Endothelial cell of umbilical vein (primary cell): ENCODE measurements at regions not wholly inside any gene's neighbourhood (a gene's known extent, or its start where the extent isn't known, plus 50 kb on each side); places are given as distances from the start of the nearest gene placed in this dataset.

Source experiments
- BruUV-seq: library from RNA; stranded (reverse); fragments of 400-500 nt; replicated peaks from 2 replicates; lab custom pipeline; 2021; lab: Mats Ljungman, UMichigan
- CTCF ChIA-PET: fragments of 300-600, 350-600 bp; sonication (Branson Sonifier 250); formaldehyde crosslinking; loops from one replicate; lab custom pipeline; 2021; ENCODE audit warnings: antibody characterized with exemption, inconsistent platforms; lab: Charles Lee
- POLR2A ChIA-PET: fragments of 300-600, 350-600 bp; sonication (Branson Sonifier 250); formaldehyde crosslinking; loops from one replicate; lab custom pipeline; 2021; ENCODE audit warnings: antibody characterized with exemption, inconsistent platforms; lab: Charles Lee
- DNase-seq: peaks from one replicate; pipeline ENCODE4 v3.0.0-alpha.2; 2011; ENCODE audit warnings: low read depth, low spot score
- FAIRE-seq: peaks from 2 replicates; lab custom pipeline; 2011; peaks lifted over from hg19 to GRCh38; lab: Jason Lieb, UNC
- H2AFZ ChIP-seq: 2 replicates; pipeline ENCODE4 v1.6.0; 2012; ENCODE audit warnings: low read depth, low read length, control low read depth, inconsistent platforms
- H3K27ac ChIP-seq: 2 replicates; pipeline ENCODE4 v1.5.1; 2011; ENCODE audit warnings: low read depth, mild to moderate bottlenecking, control low read depth, low read length, moderate library complexity; ENCODE audit not compliant: insufficient read depth
- H3K27me3 ChIP-seq, 2 experiments: 2 replicates each; pipeline versions ENCODE4 v1.6.0 to v1.6.1; 2011; ENCODE audit warnings: low read length in 2 of 2, mixed read lengths in 1 of 2; ENCODE audit not compliant: control insufficient read depth in 2 of 2, insufficient read depth in 2 of 2
- H3K36me3 ChIP-seq, 2 experiments: 2 replicates in 1 of 2; 3 replicates in 1 of 2; pipeline ENCODE4 v1.5.1; 2011; ENCODE audit warnings: low read length in 2 of 2, mild to moderate bottlenecking in 1 of 2, moderate library complexity in 1 of 2; ENCODE audit not compliant: control insufficient read depth in 2 of 2, insufficient read depth in 2 of 2; ENCODE audit errors: extremely low read depth in 1 of 2
- H3K4me1 ChIP-seq: 3 replicates; pipeline ENCODE4 v1.5.1; 2011; ENCODE audit warnings: mild to moderate bottlenecking, low read length; ENCODE audit not compliant: control insufficient read depth, insufficient read depth; ENCODE audit errors: extremely low read depth
- H3K4me2 ChIP-seq: 2 replicates; pipeline ENCODE4 v1.6.1; 2011; ENCODE audit warnings: low read length, control low read depth, mixed read lengths; ENCODE audit not compliant: insufficient read depth
- H3K4me3 ChIP-seq, 3 experiments: fragments of 200-600 bp in 1 of 3; sonication (generic), shearing (Covaris generic) in 1 of 3; replicated peaks in 1 of 3; 2 replicates each; pipeline ENCODE4 v1.5.1; 2011 to 2016; ENCODE audit warnings: control low read depth in 3 of 3, low read length in 3 of 3, mild to moderate bottlenecking in 2 of 3, inconsistent platforms in 1 of 3, low read depth in 1 of 3, moderate library complexity in 1 of 3; ENCODE audit not compliant: insufficient read depth in 1 of 3
- H3K79me2 ChIP-seq: 2 replicates; pipeline ENCODE4 v1.6.0; 2012; ENCODE audit warnings: low read length, inconsistent platforms; ENCODE audit not compliant: control insufficient read depth, insufficient read depth
- H3K9ac ChIP-seq: replicated peaks from 2 replicates; pipeline ENCODE3; 2011; ENCODE audit warnings: low read length, control low read depth; ENCODE audit not compliant: insufficient read depth; ENCODE audit errors: extremely low read depth
- H3K9me1 ChIP-seq: replicated peaks from 3 replicates; pipeline ENCODE4 v1.6.0; 2011; ENCODE audit warnings: mild to moderate bottlenecking, low read length; ENCODE audit not compliant: control insufficient read depth, insufficient read depth; ENCODE audit errors: extremely low read depth
- H3K9me3 ChIP-seq: replicated peaks from 2 replicates; pipeline ENCODE4 v1.5.1; 2012; ENCODE audit warnings: low read length, inconsistent platforms; ENCODE audit not compliant: control insufficient read depth, insufficient read depth
- H4K20me1 ChIP-seq: replicated peaks from 2 replicates; pipeline ENCODE3; 2011; ENCODE audit warnings: mild to moderate bottlenecking, low read length; ENCODE audit not compliant: control insufficient read depth, insufficient read depth; ENCODE audit errors: extremely low read depth
- EZH2 ChIP-seq: IDR thresholded peaks from 2 replicates; pipeline ENCODE4 v1.6.1; 2012; ENCODE audit warnings: borderline replicate concordance, low read depth, mild to moderate bottlenecking, moderate library complexity, low read length, inconsistent platforms; ENCODE audit not compliant: severe bottlenecking
- FOS ChIP-seq: IDR thresholded peaks from 2 replicates; pipeline ENCODE4 v1.6.1; 2011; ENCODE audit warnings: mild to moderate bottlenecking, low read length, moderate library complexity, borderline replicate concordance; ENCODE audit not compliant: insufficient read depth
- GATA2 ChIP-seq: IDR thresholded peaks from 2 replicates; pipeline ENCODE4 v1.7.0; 2011; ENCODE audit warnings: low read depth, mild to moderate bottlenecking, moderate library complexity, mixed read lengths, low read length; ENCODE audit not compliant: insufficient read length, insufficient read depth
- JUN ChIP-seq: IDR thresholded peaks from 2 replicates; pipeline ENCODE4 v1.6.1; 2011; ENCODE audit warnings: borderline replicate concordance, low read depth; ENCODE audit not compliant: insufficient read length, insufficient read depth
- MYC ChIP-seq: IDR thresholded peaks from one replicate; pipeline ENCODE4 v1.6.1; 2011; ENCODE audit warnings: mild to moderate bottlenecking, low read depth, low read length
- POLR2A ChIP-seq: IDR thresholded peaks from 2 replicates; pipeline ENCODE4 v1.6.1; 2012; ENCODE audit warnings: low read depth, mild to moderate bottlenecking, control low read depth, low read length
- POLR2AphosphoS5 ChIP-seq: IDR thresholded peaks from 2 replicates; pipeline ENCODE4 v1.6.1; 2012; ENCODE audit warnings: low read depth, mild to moderate bottlenecking, control low read depth, low read length, moderate library complexity; ENCODE audit not compliant: insufficient read depth
- dilution Hi-C: fragments of 300-500 bp; cut with MboI; formaldehyde crosslinking; loops from one replicate; pipeline ENCODE4 v1.15.0; 2019; ENCODE audit warnings: low sequenced_read_pairs; ENCODE audit not compliant: extremely low pct_ligation_motif_present
- intact Hi-C: fragments of 100-400 bp; cut with micrococcal nuclease; formaldehyde crosslinking; loops from one replicate; pipeline ENCODE4 v1.10.0; 2022
- TF ChIP-seq, protein P1 (sequence below), 2 donors: IDR thresholded peaks; 1 replicate in 1 of 2; 2 replicates in 1 of 2; pipeline ENCODE4 v1.5.1; 2011; ENCODE audit warnings: low read length in 2 of 2, mild to moderate bottlenecking in 2 of 2, moderate library complexity in 2 of 2, control low read depth in 1 of 2, inconsistent platforms in 1 of 2, low read depth in 1 of 2; ENCODE audit not compliant: insufficient read depth in 1 of 2; ENCODE audit errors: extremely low read depth in 1 of 2
- TF ChIP-seq, protein P2 (sequence below): IDR thresholded peaks from 2 replicates; pipeline ENCODE4 v1.6.1; 2011; ENCODE audit not compliant: insufficient read depth, insufficient read length

DNA sequence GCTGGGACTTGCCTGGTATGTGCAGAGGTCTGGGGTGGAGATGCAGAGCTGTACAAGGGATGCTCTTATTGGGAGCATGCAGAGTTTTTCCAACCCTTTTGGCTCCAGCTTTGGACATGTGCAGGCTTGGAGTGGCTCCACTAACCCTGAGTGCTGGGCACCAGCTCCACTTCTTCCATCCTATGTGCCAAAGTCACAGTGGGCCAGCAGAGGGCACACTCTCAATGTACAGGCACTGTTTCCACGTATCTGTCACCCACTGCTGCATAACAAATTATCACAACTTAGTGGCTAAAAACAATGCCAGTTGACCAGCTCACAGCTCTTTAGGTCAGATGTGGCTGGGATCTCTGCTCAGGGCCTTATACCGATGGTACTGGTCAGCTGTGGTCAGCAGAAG, 631.8 kb downstream of the AJAP1 start:
- no peak overlapping the region for H3K27ac ChIP-seq
- intact Hi-C loops (no loop called here), dilution Hi-C loops (no loop called here)
- H3K9me1 ChIP-seq = no peaks in the 10 kb centered on the region
- H4K20me1 ChIP-seq = no peaks in the 10 kb centered on the region
- ChIA-PET POLR2A (no interaction called here), CTCF (no interaction called here)
- H3K36me3 ChIP-seq = no peaks in the 10 kb centered on the region
- no TSS peak for BruUV-seq
- no peak overlapping the region for H3K9ac ChIP-seq
- peaks cover 6% of the 10 kb centered on the region for H3K9me3 ChIP-seq
- FAIRE-seq = no peak
- TF ChIP-seq MYC (no peak), FOS (no peak), POLR2AphosphoS5 (no peak), JUN (no peak), POLR2A (no peak), GATA2 (no peak), EZH2 (no peak)
- TF ChIP-seq, protein P1, sequence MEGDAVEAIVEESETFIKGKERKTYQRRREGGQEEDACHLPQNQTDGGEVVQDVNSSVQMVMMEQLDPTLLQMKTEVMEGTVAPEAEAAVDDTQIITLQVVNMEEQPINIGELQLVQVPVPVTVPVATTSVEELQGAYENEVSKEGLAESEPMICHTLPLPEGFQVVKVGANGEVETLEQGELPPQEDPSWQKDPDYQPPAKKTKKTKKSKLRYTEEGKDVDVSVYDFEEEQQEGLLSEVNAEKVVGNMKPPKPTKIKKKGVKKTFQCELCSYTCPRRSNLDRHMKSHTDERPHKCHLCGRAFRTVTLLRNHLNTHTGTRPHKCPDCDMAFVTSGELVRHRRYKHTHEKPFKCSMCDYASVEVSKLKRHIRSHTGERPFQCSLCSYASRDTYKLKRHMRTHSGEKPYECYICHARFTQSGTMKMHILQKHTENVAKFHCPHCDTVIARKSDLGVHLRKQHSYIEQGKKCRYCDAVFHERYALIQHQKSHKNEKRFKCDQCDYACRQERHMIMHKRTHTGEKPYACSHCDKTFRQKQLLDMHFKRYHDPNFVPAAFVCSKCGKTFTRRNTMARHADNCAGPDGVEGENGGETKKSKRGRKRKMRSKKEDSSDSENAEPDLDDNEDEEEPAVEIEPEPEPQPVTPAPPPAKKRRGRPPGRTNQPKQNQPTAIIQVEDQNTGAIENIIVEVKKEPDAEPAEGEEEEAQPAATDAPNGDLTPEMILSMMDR (IDR thresholded peaks at IDR 0.05; ENCODE audit: extremely low read depth in 1 of 2, insufficient read depth in 1 of 2, low read depth in 1 of 2, low read length in 2 of 2) = no peak
- TF ChIP-seq, protein P2, sequence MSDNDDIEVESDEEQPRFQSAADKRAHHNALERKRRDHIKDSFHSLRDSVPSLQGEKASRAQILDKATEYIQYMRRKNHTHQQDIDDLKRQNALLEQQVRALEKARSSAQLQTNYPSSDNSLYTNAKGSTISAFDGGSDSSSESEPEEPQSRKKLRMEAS = no peak
- H2AFZ ChIP-seq = no peak overlapping the region
- DNase-seq = no peak
- H3K27me3 ChIP-seq = no peaks in the 10 kb centered on the region
- no peak overlapping the region for H3K4me2 ChIP-seq
- no peaks in the 10 kb centered on the region for H3K4me1 ChIP-seq
- no peaks in the 10 kb centered on the region for H3K79me2 ChIP-seq
- H3K4me3 ChIP-seq = no peak overlapping the region
